Hypothalamus (tissue), 51 donors: ENCODE measurements at regions not wholly inside any gene's neighbourhood (a gene's known extent, or its start where the extent isn't known, plus 50 kb on each side); places are given as distances from the start of the nearest gene placed in this dataset.

ENCODE experiments used
- DNase-seq, 51 donors: peaks; one replicate each; lab custom pipeline; 2025; lab: John Stamatoyannopoulos, UW

- DNase-seq: no peak
These were observed 711.1 kb upstream of the NUDT12 start for GRCh38 chr5:104273725-104274124.

GRCh38 chr5:104267320-104268015 is 704.9 kb upstream of the NUDT12 start:
- no peak for DNase-seq

GRCh38 chr5:104266161-104266560 is 703.6 kb upstream of the NUDT12 start:
- DNase-seq: no peak

GRCh38 chr5:104265531-104266140 is 703.0 kb upstream of the NUDT12 start:
- no peak for DNase-seq

GRCh38 chr5:104247260-104247659 is 684.7 kb upstream of the NUDT12 start:
- DNase-seq: no peak

GRCh38 chr5:104241046-104241445 is 678.5 kb upstream of the NUDT12 start:
- DNase-seq: peak in 22 of 51 donors; percentile 0 to 44 (median 9)

GRCh38 chr5:104237586-104237985 is 675.0 kb upstream of the NUDT12 start:
- no peak for DNase-seq

GRCh38 chr5:104223885-104224773 is 661.5 kb upstream of the NUDT12 start:
- no peak for DNase-seq

- no peak for DNase-seq
These were observed 655.6 kb upstream of the NUDT12 start for GRCh38 chr5:104218200-104218599.

- no peak for DNase-seq
These were observed 650.6 kb upstream of the NUDT12 start for GRCh38 chr5:104213216-104213615.

- no peak for DNase-seq
These were observed 637.2 kb upstream of the NUDT12 start for GRCh38 chr5:104199771-104200170.

GRCh38 chr5:104198156-104198555 is 635.6 kb upstream of the NUDT12 start:
- DNase-seq: no peak

- no peak for DNase-seq
These were observed 627.3 kb upstream of the NUDT12 start for GRCh38 chr5:104189909-104190308.

GRCh38 chr5:104189031-104189430 is 626.4 kb upstream of the NUDT12 start:
- no peak for DNase-seq

GRCh38 chr5:104187656-104188055 is 625.1 kb upstream of the NUDT12 start:
- DNase-seq: no peak

- no peak for DNase-seq
These were observed 623.9 kb upstream of the NUDT12 start for GRCh38 chr5:104186510-104186909.

- no peak for DNase-seq
These were observed 623.5 kb upstream of the NUDT12 start for GRCh38 chr5:104186100-104186499.

GRCh38 chr5:104184264-104184663 is 621.7 kb upstream of the NUDT12 start:
- no peak for DNase-seq

GRCh38 chr5:104178829-104179456 is 616.4 kb upstream of the NUDT12 start:
- DNase-seq: peak in 24 of 51 donors; percentile 0 to 52 (median 17)

- DNase-seq: no peak
These were observed 615.5 kb upstream of the NUDT12 start for GRCh38 chr5:104178066-104178465.

GRCh38 chr5:104177651-104178050 is 615.1 kb upstream of the NUDT12 start:
- DNase-seq: no peak
